ENCODE measurements at regions not wholly inside any gene's neighbourhood (a gene's known extent, or its start where the extent isn't known, plus 50 kb on each side); places are given as distances from the start of the nearest gene placed in this dataset.

DNA sequence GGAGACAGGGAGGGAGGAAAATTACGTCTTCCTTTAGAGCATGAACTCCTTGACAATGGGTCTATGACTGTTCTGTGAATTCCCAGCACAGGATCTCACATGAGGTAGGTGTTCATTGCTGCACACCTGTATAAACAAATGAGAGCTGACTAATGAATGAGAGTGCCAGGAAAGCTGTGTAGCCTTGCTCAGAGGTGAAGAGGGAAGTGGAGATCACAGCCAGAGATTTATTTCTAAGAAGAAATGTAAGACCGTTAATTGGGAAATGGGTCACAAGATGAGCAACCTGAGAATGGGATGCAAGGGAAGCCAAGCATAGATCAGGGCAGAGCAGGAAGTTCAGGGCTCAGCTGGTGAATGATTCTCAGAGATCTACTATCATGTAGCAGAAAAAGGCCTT is 295.1 kb downstream of the CDK5RAP2 start:
- intact Hi-C loops (cut with micrococcal nuclease), result no loop called here
- WGBS (ENCODE audit: insufficient coverage), result 95% methylated on average over 2 of the region's 2 CpGs
- H3K27ac Mint-ChIP-seq, result no peak overlapping the region

DNA sequence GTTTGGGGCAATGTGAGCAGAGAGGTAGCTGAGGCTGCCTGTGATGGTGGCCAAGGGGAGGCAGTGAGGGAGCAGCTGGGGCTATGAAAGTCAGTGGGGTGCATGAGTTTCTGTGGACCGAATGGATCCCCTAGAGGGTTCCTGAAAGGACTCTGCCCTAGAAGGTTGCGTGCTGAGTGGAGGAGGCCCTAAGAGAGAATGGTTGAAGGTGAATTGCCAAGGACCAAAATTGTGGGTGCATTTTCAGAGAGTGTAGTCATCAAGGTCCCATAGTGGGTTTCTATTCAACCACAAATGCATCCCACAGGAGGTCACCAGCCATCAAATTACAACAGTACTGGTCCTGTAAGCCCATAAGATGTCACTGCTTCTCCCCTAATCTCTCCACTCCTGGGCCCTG is 298.3 kb downstream of the CDK5RAP2 start:
- no peak for DNase-seq
- Histone ChIP-seq H3K27ac (ENCODE audit: low read depth in 1 of 2, low read length in 2 of 2) (no peak overlapping the region), H4K20me1 (ENCODE audit: insufficient read depth, low read length) (no peaks in the 10 kb centered on the region), H3K27me3 (ENCODE audit: control insufficient read depth in 2 of 2, insufficient read depth in 2 of 2, low read length in 2 of 2) (no peaks in the 10 kb centered on the region), H3K4me3 (replicated peaks in 1 of 3; ENCODE audit: low read depth in 2 of 3, low read length in 3 of 3) (no peak overlapping the region), H3K9ac (ENCODE audit: insufficient read depth, low read length, poor library complexity, severe bottlenecking) (no peak overlapping the region), H2AFZ (ENCODE audit: insufficient read depth, low read depth, low read length, poor library complexity, severe bottlenecking) (no peak overlapping the region), H3K4me1 (ENCODE audit: control insufficient read depth in 1 of 2, insufficient read depth in 2 of 2, low read length in 2 of 2) (no peaks in the 10 kb centered on the region), H3K9me3 (replicated peaks in 1 of 2; ENCODE audit: control insufficient read depth in 1 of 2, insufficient read depth in 1 of 2, low read length in 2 of 2) (no peaks in the 10 kb centered on the region), H3K79me2 (ENCODE audit: insufficient read depth, low read length) (no peaks in the 10 kb centered on the region), H3K4me2 (replicated peaks; ENCODE audit: extremely low read depth, low read length, poor library complexity, severe bottlenecking) (no peak overlapping the region), H3K36me3 (replicated peaks in 1 of 2; ENCODE audit: control insufficient read depth in 1 of 2, insufficient read depth in 2 of 2, low read length in 2 of 2) (no peaks in the 10 kb centered on the region)
- 100% methylated on average over 1 of the region's 2 CpGs for WGBS (ENCODE audit: insufficient coverage)
- H3K4me3 Mint-ChIP-seq, result no peak overlapping the region
- peaks cover 0 to 11% (median 6%) of the 10 kb centered on the region in 7 donors for H3K9me3 Mint-ChIP-seq
- H3K36me3 Mint-ChIP-seq, result no peaks in the 10 kb centered on the region
- TF ChIP-seq, protein P1, sequence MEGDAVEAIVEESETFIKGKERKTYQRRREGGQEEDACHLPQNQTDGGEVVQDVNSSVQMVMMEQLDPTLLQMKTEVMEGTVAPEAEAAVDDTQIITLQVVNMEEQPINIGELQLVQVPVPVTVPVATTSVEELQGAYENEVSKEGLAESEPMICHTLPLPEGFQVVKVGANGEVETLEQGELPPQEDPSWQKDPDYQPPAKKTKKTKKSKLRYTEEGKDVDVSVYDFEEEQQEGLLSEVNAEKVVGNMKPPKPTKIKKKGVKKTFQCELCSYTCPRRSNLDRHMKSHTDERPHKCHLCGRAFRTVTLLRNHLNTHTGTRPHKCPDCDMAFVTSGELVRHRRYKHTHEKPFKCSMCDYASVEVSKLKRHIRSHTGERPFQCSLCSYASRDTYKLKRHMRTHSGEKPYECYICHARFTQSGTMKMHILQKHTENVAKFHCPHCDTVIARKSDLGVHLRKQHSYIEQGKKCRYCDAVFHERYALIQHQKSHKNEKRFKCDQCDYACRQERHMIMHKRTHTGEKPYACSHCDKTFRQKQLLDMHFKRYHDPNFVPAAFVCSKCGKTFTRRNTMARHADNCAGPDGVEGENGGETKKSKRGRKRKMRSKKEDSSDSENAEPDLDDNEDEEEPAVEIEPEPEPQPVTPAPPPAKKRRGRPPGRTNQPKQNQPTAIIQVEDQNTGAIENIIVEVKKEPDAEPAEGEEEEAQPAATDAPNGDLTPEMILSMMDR (IDR thresholded peaks at IDR 0.05), result no peak
- no peak overlapping the region for H3K27ac Mint-ChIP-seq
- peaks cover 0 to 10% (median 0%) of the 10 kb centered on the region in 3 donors for H3K27me3 Mint-ChIP-seq (ENCODE audit: low read depth in 3 of 3)
- intact Hi-C loops (cut with micrococcal nuclease), result no loop called here
- no peaks in the 10 kb centered on the region for H3K4me1 Mint-ChIP-seq

More for the DNA sequence above, 295.1 kb downstream of the CDK5RAP2 start:
- Mint-ChIP-seq H3K4me3 (no peak overlapping the region), H3K27me3 (ENCODE audit: low read depth in 3 of 3) (peaks cover 0 to 8% (median 0%) of the 10 kb centered on the region in 3 donors), H3K4me1 (no peaks in the 10 kb centered on the region), H3K36me3 (no peaks in the 10 kb centered on the region), H3K9me3 (peaks cover 0 to 7% (median 3%) of the 10 kb centered on the region in 7 donors)
- Histone ChIP-seq H3K27ac (ENCODE audit: low read depth in 1 of 2, low read length in 2 of 2) (no peak overlapping the region), H3K9me3 (replicated peaks in 1 of 2; ENCODE audit: control insufficient read depth in 1 of 2, insufficient read depth in 1 of 2, low read length in 2 of 2) (no peaks in the 10 kb centered on the region), H4K20me1 (ENCODE audit: insufficient read depth, low read length) (no peaks in the 10 kb centered on the region), H2AFZ (ENCODE audit: insufficient read depth, low read depth, low read length, poor library complexity, severe bottlenecking) (no peak overlapping the region), H3K4me1 (ENCODE audit: control insufficient read depth in 1 of 2, insufficient read depth in 2 of 2, low read length in 2 of 2) (no peaks in the 10 kb centered on the region), H3K4me3 (replicated peaks in 1 of 3; ENCODE audit: low read depth in 2 of 3, low read length in 3 of 3) (no peak overlapping the region), H3K9ac (ENCODE audit: insufficient read depth, low read length, poor library complexity, severe bottlenecking) (no peak overlapping the region), H3K4me2 (replicated peaks; ENCODE audit: extremely low read depth, low read length, poor library complexity, severe bottlenecking) (no peak overlapping the region), H3K36me3 (replicated peaks in 1 of 2; ENCODE audit: control insufficient read depth in 1 of 2, insufficient read depth in 2 of 2, low read length in 2 of 2) (no peaks in the 10 kb centered on the region), H3K79me2 (ENCODE audit: insufficient read depth, low read length) (no peaks in the 10 kb centered on the region), H3K27me3 (ENCODE audit: control insufficient read depth in 2 of 2, insufficient read depth in 2 of 2, low read length in 2 of 2) (no peaks in the 10 kb centered on the region)
- DNase-seq, result no peak
- TF ChIP-seq, protein P1 (IDR thresholded peaks at IDR 0.05), result no peak

Measured in CD14-positive monocyte (primary cell).